Spleen (tissue), 7 donors: ENCODE measurements at regions not wholly inside any gene's neighbourhood (a gene's known extent, or its start where the extent isn't known, plus 50 kb on each side); places are given as distances from the start of the nearest gene placed in this dataset.

Source experiments
- POLR2A ChIP-seq, 3 donors: fragments of 450-650 bp; IDR thresholded peaks; one replicate each; pipeline ENCODE4 v1.5.1; 2017; ENCODE audit warnings: antibody characterized with exemption in 3 of 3, mild to moderate bottlenecking in 1 of 3
- POLR2AphosphoS5 ChIP-seq, 3 donors: sonication (generic); formaldehyde crosslinking; IDR thresholded peaks; one replicate each; pipeline ENCODE4 v1.5.1; 2017; ENCODE audit warnings: antibody characterized with exemption in 3 of 3
- TF ChIP-seq, protein P1 (sequence below), 11 experiments: fragments of 200-600 bp in 7 of 11; fragments of 450-650 bp in 4 of 11; sonication (generic) in 4 of 11; IDR thresholded peaks in 8 of 11; conservative IDR thresholded peaks in 3 of 11; 1 replicate in 7 of 11; 2 replicates in 4 of 11; pipeline versions ENCODE4 v1.4.0 to v1.8.0; 2016 to 2021; ENCODE audit warnings: antibody characterized with exemption in 11 of 11, inconsistent platforms in 4 of 11, mild to moderate bottlenecking in 1 of 11
- donor health status: DM: no; HTN: no; CAD: no; lungs with moderate emphysema.
- donor health status: DM: no; HTN: no; CAD: no.
- donor health status: DM: no; HTN: no; CAD: no.

DNA sequence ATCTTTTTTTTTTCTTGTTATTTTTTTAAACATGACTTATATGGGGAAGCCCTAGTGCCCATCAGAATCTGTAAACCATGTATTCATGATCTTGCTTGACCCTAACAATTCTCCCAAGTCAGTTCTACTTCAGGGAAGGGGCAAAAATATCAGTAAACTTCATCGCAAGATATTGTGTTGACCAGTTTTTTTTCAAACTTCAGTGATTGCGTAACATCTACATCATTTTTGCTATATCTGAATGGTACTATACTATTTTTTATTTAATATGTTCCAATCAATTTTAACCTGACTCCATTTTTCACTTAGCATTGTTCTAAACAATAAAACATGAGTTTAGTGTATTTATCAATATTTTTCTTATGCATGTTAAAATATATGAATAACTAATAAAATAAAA is 221.2 kb downstream of the NKX6-1 start:
- TF ChIP-seq, protein P1, sequence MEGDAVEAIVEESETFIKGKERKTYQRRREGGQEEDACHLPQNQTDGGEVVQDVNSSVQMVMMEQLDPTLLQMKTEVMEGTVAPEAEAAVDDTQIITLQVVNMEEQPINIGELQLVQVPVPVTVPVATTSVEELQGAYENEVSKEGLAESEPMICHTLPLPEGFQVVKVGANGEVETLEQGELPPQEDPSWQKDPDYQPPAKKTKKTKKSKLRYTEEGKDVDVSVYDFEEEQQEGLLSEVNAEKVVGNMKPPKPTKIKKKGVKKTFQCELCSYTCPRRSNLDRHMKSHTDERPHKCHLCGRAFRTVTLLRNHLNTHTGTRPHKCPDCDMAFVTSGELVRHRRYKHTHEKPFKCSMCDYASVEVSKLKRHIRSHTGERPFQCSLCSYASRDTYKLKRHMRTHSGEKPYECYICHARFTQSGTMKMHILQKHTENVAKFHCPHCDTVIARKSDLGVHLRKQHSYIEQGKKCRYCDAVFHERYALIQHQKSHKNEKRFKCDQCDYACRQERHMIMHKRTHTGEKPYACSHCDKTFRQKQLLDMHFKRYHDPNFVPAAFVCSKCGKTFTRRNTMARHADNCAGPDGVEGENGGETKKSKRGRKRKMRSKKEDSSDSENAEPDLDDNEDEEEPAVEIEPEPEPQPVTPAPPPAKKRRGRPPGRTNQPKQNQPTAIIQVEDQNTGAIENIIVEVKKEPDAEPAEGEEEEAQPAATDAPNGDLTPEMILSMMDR (IDR thresholded peaks at IDR 0.05 in 8 of 11, conservative IDR thresholded peaks at IDR 0.05 in 3 of 11): no peak
- TF ChIP-seq POLR2A (IDR thresholded peaks at IDR 0.05): no peak
- no peak for TF ChIP-seq POLR2AphosphoS5 (IDR thresholded peaks at IDR 0.05)
